ENCODE measurements at regions not wholly inside any gene's neighbourhood (a gene's known extent, or its start where the extent isn't known, plus 50 kb on each side); places are given as distances from the start of the nearest gene placed in this dataset.

DNA sequence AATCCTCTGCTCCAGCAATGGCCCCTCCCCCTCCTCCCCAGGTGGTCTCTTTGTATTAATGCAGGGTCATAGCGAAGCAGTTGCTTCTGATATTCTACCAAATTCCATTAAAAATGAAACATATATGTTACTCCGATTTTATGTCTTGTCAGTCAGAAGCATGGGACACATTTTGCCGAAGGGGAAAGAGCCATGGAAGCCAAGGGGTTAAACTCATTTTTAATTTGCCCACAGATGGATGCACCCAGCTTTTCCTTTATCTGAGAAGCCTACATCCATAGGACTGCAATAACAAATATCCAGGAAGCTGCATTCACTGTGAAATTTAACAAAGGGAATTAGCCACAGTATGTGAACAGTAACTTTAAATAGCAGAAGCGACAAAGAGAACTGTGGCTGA is 688.2 kb downstream of the QKI start:
- TF ChIP-seq, protein P1, sequence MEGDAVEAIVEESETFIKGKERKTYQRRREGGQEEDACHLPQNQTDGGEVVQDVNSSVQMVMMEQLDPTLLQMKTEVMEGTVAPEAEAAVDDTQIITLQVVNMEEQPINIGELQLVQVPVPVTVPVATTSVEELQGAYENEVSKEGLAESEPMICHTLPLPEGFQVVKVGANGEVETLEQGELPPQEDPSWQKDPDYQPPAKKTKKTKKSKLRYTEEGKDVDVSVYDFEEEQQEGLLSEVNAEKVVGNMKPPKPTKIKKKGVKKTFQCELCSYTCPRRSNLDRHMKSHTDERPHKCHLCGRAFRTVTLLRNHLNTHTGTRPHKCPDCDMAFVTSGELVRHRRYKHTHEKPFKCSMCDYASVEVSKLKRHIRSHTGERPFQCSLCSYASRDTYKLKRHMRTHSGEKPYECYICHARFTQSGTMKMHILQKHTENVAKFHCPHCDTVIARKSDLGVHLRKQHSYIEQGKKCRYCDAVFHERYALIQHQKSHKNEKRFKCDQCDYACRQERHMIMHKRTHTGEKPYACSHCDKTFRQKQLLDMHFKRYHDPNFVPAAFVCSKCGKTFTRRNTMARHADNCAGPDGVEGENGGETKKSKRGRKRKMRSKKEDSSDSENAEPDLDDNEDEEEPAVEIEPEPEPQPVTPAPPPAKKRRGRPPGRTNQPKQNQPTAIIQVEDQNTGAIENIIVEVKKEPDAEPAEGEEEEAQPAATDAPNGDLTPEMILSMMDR (CRISPR knock-in tag; IDR thresholded peaks at IDR 0.05) = no peak
- TF ChIP-seq POLR2A (IDR thresholded peaks at IDR 0.05; ENCODE audit: insufficient read depth in 1 of 2, low read depth in 2 of 2, low read length in 2 of 2) (no peak), ZNF556 (CRISPR knock-in tag; IDR thresholded peaks at IDR 0.05; ENCODE audit: borderline replicate concordance) (no peak), RNF2 (conservative IDR thresholded peaks at IDR 0.05; ENCODE audit: low read depth) (no peak), SMC3 (IDR thresholded peaks at IDR 0.05; ENCODE audit: low read length) (no peak), NR3C1 (CRISPR knock-in tag; IDR thresholded peaks at IDR 0.05) (no peak), SIN3B (IDR thresholded peaks at IDR 0.05; ENCODE audit: low read length) (no peak), ZC3H13 (CRISPR knock-in tag; IDR thresholded peaks at IDR 0.05) (no peak), EZH2 (conservative IDR thresholded peaks at IDR 0.05; ENCODE audit: low read depth, low read length) (no peak), TCF7 (IDR thresholded peaks at IDR 0.05; ENCODE audit: low read depth) (no peak), DNMT1 (CRISPR knock-in tag; IDR thresholded peaks at IDR 0.05) (no peak), FOXJ3 (CRISPR knock-in tag; IDR thresholded peaks at IDR 0.05; ENCODE audit: borderline replicate concordance) (no peak)
- TF ChIP-seq, protein P2, sequence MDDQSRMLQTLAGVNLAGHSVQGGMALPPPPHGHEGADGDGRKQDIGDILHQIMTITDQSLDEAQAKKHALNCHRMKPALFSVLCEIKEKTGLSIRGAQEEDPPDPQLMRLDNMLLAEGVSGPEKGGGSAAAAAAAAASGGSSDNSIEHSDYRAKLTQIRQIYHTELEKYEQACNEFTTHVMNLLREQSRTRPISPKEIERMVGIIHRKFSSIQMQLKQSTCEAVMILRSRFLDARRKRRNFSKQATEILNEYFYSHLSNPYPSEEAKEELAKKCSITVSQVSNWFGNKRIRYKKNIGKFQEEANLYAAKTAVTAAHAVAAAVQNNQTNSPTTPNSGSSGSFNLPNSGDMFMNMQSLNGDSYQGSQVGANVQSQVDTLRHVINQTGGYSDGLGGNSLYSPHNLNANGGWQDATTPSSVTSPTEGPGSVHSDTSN (CRISPR knock-in tag; IDR thresholded peaks at IDR 0.05; ENCODE audit: borderline replicate concordance) = no peak
- TF ChIP-seq, protein P3, sequence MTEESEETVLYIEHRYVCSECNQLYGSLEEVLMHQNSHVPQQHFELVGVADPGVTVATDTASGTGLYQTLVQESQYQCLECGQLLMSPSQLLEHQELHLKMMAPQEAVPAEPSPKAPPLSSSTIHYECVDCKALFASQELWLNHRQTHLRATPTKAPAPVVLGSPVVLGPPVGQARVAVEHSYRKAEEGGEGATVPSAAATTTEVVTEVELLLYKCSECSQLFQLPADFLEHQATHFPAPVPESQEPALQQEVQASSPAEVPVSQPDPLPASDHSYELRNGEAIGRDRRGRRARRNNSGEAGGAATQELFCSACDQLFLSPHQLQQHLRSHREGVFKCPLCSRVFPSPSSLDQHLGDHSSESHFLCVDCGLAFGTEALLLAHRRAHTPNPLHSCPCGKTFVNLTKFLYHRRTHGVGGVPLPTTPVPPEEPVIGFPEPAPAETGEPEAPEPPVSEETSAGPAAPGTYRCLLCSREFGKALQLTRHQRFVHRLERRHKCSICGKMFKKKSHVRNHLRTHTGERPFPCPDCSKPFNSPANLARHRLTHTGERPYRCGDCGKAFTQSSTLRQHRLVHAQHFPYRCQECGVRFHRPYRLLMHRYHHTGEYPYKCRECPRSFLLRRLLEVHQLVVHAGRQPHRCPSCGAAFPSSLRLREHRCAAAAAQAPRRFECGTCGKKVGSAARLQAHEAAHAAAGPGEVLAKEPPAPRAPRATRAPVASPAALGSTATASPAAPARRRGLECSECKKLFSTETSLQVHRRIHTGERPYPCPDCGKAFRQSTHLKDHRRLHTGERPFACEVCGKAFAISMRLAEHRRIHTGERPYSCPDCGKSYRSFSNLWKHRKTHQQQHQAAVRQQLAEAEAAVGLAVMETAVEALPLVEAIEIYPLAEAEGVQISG (CRISPR knock-in tag; IDR thresholded peaks at IDR 0.05) = no peak

All from HepG2 (cell line).